RKO (cell line): ENCODE measurements at regions not wholly inside any gene's neighbourhood (a gene's known extent, or its start where the extent isn't known, plus 50 kb on each side); places are given as distances from the start of the nearest gene placed in this dataset.
A peak's percentile ranks its signal among the peaks of the same experiment; 100 is the strongest.

ENCODE experiments used
- DNase-seq: peaks from one replicate; pipeline ENCODE4 v3.0.0-alpha.2; 2016; ENCODE audit warnings: low spot score

- DNase-seq: no peak
Measured at GRCh38 chr2:16615687-16616615, 49.7 kb downstream of the CYRIA start.

GRCh38 chr2:16615246-16615645 is 50.4 kb downstream of the CYRIA start:
- DNase-seq: no peak

GRCh38 chr2:16614314-16614860 is 51.2 kb downstream of the CYRIA start:
- no peak for DNase-seq

GRCh38 chr2:16613539-16614011 is 52.1 kb downstream of the CYRIA start:
- DNase-seq: peak; percentile 28

- DNase-seq: no peak
Measured at GRCh38 chr2:16612490-16612889, 53.1 kb downstream of the CYRIA start.

- no peak for DNase-seq
Measured at GRCh38 chr2:16609786-16610185, 55.8 kb downstream of the CYRIA start.

- peak; percentile 74 for DNase-seq
Measured at GRCh38 chr2:16608661-16609643, 56.7 kb downstream of the CYRIA start.

GRCh38 chr2:16607301-16607700 is 58.3 kb downstream of the CYRIA start:
- DNase-seq: no peak

GRCh38 chr2:16604236-16604635 is 61.4 kb downstream of the CYRIA start:
- DNase-seq: no peak

GRCh38 chr2:16591370-16591933 is 74.2 kb downstream of the CYRIA start:
- no peak for DNase-seq

- DNase-seq: no peak
Measured at GRCh38 chr2:16589465-16589864, 76.2 kb downstream of the CYRIA start.

- no peak for DNase-seq
Measured at GRCh38 chr2:16588565-16588964, 77.1 kb downstream of the CYRIA start.

- no peak for DNase-seq
Measured at GRCh38 chr2:16587601-16588000, 78.0 kb downstream of the CYRIA start.

- no peak for DNase-seq
Measured at GRCh38 chr2:16584824-16585540, 80.7 kb downstream of the CYRIA start.

GRCh38 chr2:16584084-16584483 is 81.5 kb downstream of the CYRIA start:
- no peak for DNase-seq

GRCh38 chr2:16581241-16581640 is 84.4 kb downstream of the CYRIA start:
- no peak for DNase-seq

GRCh38 chr2:16578081-16578480 is 87.6 kb downstream of the CYRIA start:
- no peak for DNase-seq

- DNase-seq: no peak
Measured at GRCh38 chr2:16570516-16570915, 95.1 kb downstream of the CYRIA start.

- no peak for DNase-seq
Measured at GRCh38 chr2:16568998-16569784, 96.4 kb downstream of the CYRIA start.

- DNase-seq: no peak
Measured at GRCh38 chr2:16566701-16567100, 98.9 kb downstream of the CYRIA start.
